ENCODE measurements at regions not wholly inside any gene's neighbourhood (a gene's known extent, or its start where the extent isn't known, plus 50 kb on each side); places are given as distances from the start of the nearest gene placed in this dataset.

- TF ChIP-seq CTCF (IDR thresholded peaks at IDR 0.05; ENCODE audit: low read depth, low read length): no peak
- no peak overlapping the region for H3K4me3 ChIP-seq (ENCODE audit: low read depth, low read length)
Observed at GRCh38 chr10:58990693-58991092, 185.8 kb upstream of the PHYHIPL start.

- no peak overlapping the region for H3K4me3 ChIP-seq (ENCODE audit: low read depth, low read length)
- no peak for TF ChIP-seq CTCF (IDR thresholded peaks at IDR 0.05; ENCODE audit: low read depth, low read length)
Observed at GRCh38 chr10:58991856-58992255, 184.6 kb upstream of the PHYHIPL start.

- no peak overlapping the region for H3K4me3 ChIP-seq (ENCODE audit: low read depth, low read length)
- no peak for TF ChIP-seq CTCF (IDR thresholded peaks at IDR 0.05; ENCODE audit: low read depth, low read length)
Observed at GRCh38 chr10:58992830-58993460, 183.5 kb upstream of the PHYHIPL start.

GRCh38 chr10:58993480-58994221 lies 182.8 kb upstream of the PHYHIPL start:
- TF ChIP-seq CTCF (IDR thresholded peaks at IDR 0.05; ENCODE audit: low read depth, low read length): no peak
- H3K4me3 ChIP-seq (ENCODE audit: low read depth, low read length): no peak overlapping the region

- no peak for TF ChIP-seq CTCF (IDR thresholded peaks at IDR 0.05; ENCODE audit: low read depth, low read length)
- H3K4me3 ChIP-seq (ENCODE audit: low read depth, low read length): no peak overlapping the region
Observed at GRCh38 chr10:58994226-58995057, 182.0 kb upstream of the PHYHIPL start.

GRCh38 chr10:58995058-58995596 lies 181.3 kb upstream of the PHYHIPL start:
- TF ChIP-seq CTCF (IDR thresholded peaks at IDR 0.05; ENCODE audit: low read depth, low read length): no peak
- no peak overlapping the region for H3K4me3 ChIP-seq (ENCODE audit: low read depth, low read length)

All from WI38 (cell line).